K562 (cell line): ENCODE measurements at regions not wholly inside any gene's neighbourhood (a gene's known extent, or its start where the extent isn't known, plus 50 kb on each side); places are given as distances from the start of the nearest gene placed in this dataset.

Experiments used
- ATAC-seq: fragments of 200-7000 bp; cut with Tn5 transposase; 3 replicates; pipeline ENCODE4 v1.9.1; 2020; ENCODE audit warnings: moderate library complexity
- BruUV-seq: library from RNA; stranded (reverse); fragments of 400-500 nt; replicated peaks from 2 replicates; lab custom pipeline; 2021; lab: Mats Ljungman, UMichigan
- CTCF ChIA-PET: fragments of 300-600 bp; formaldehyde crosslinking; extraction: SDS; loops from one replicate; lab custom pipeline; 2021; ENCODE audit warnings: low intra/inter-chr PET ratio; lab: Yijun Ruan, JAX
- POLR2A ChIA-PET: fragments of 300-600, 350-650 bp; sonication (Branson Sonifier 250); formaldehyde crosslinking; extraction: SDS; loops from one replicate; lab custom pipeline; 2021; ENCODE audit warnings: antibody characterized with exemption, inconsistent platforms; lab: Yijun Ruan, JAX
- DNase-seq, 4 experiments: peaks; one replicate each; pipeline versions ENCODE4 v3.0.0 to v3.0.0-alpha.2; 2011 to 2018; ENCODE audit warnings: low spot score in 3 of 4, mixed read lengths in 3 of 4; ENCODE audit errors: extremely low read depth in 1 of 4
- FAIRE-seq: peaks from 2 replicates; lab custom pipeline; 2011; peaks lifted over from hg19 to GRCh38; lab: Jason Lieb, UNC
- H2AFZ ChIP-seq: 2 replicates; pipeline ENCODE4 v1.6.0; 2011; ENCODE audit warnings: low read depth, low read length, control low read depth, inconsistent platforms
- H3K27ac ChIP-seq: fragments of 200-600 bp; 3 replicates; pipeline ENCODE4 v1.8.0; 2011; ENCODE audit warnings: low read depth, mild to moderate bottlenecking, control low read depth, inconsistent platforms, low read length, moderate library complexity, mixed read lengths; ENCODE audit errors: extremely low read depth
- H3K27me3 ChIP-seq, 2 experiments: fragments of 300-600 bp in 1 of 2; 2 replicates in 1 of 2; 3 replicates in 1 of 2; pipeline versions ENCODE4 v1.6.0 to v1.8.0; 2011; ENCODE audit warnings: inconsistent platforms in 2 of 2, low read length in 2 of 2, mild to moderate bottlenecking in 1 of 2, mixed read lengths in 1 of 2, moderate library complexity in 1 of 2; ENCODE audit not compliant: control insufficient read depth in 2 of 2, insufficient read depth in 2 of 2
- H3K36me3 ChIP-seq: fragments of 300-600 bp; 3 replicates; pipeline ENCODE4 v1.8.0; 2011; ENCODE audit warnings: mild to moderate bottlenecking, low read length, inconsistent platforms; ENCODE audit not compliant: control insufficient read depth, insufficient read depth
- H3K4me1 ChIP-seq, 2 experiments: fragments of 200-600 bp in 1 of 2; replicated peaks in 1 of 2; 2 replicates in 1 of 2; 3 replicates in 1 of 2; pipeline versions ENCODE4 v1.5.1 to v1.8.0; 2011; ENCODE audit warnings: inconsistent platforms in 2 of 2, low read length in 2 of 2, mild to moderate bottlenecking in 1 of 2, mixed read lengths in 1 of 2, moderate library complexity in 1 of 2; ENCODE audit not compliant: control insufficient read depth in 2 of 2, insufficient read depth in 2 of 2
- H3K4me2 ChIP-seq: 2 replicates; pipeline ENCODE4 v1.6.1; 2011; ENCODE audit warnings: low read length, control low read depth, inconsistent platforms, mixed read lengths; ENCODE audit not compliant: insufficient read depth
- H3K4me3 ChIP-seq: fragments of 200-600 bp; sonication (generic), shearing (Covaris generic); 2 replicates; pipeline ENCODE4 v1.5.1; 2016; ENCODE audit warnings: control low read depth, inconsistent platforms
- H3K79me2 ChIP-seq: fragments of 200-600 bp; 3 replicates; pipeline ENCODE4 v1.8.0; 2011; ENCODE audit warnings: low read length, inconsistent platforms; ENCODE audit not compliant: control insufficient read depth, insufficient read depth
- H3K9ac ChIP-seq, 2 experiments: 2 replicates each; pipeline versions ENCODE4 v1.6.0 to v1.6.1; 2011; ENCODE audit warnings: low read depth in 2 of 2, low read length in 2 of 2, control low read depth in 1 of 2, inconsistent platforms in 1 of 2, mild to moderate bottlenecking in 1 of 2, mixed read lengths in 1 of 2; ENCODE audit not compliant: insufficient read depth in 1 of 2
- H3K9me1 ChIP-seq: one replicate; pipeline ENCODE4 v1.6.0; 2011; ENCODE audit warnings: inconsistent platforms, mild to moderate bottlenecking, low read length, moderate library complexity; ENCODE audit not compliant: control insufficient read depth, insufficient read depth
- H3K9me3 ChIP-seq: replicated peaks from 2 replicates; pipeline ENCODE4 v1.5.1; 2011; ENCODE audit warnings: low read depth, low read length, inconsistent platforms; ENCODE audit not compliant: control insufficient read depth, insufficient read depth
- H4K20me1 ChIP-seq: replicated peaks from 2 replicates; pipeline ENCODE4 v1.6.1; 2011; ENCODE audit warnings: low read length, inconsistent platforms, mixed read lengths; ENCODE audit not compliant: control insufficient read depth, insufficient read depth
- CHCHD3 ChIP-seq: fragments of 250-450 bp; sonication (Bioruptor Pico); IDR thresholded peaks from 2 replicates; pipeline ENCODE4 v2.1.2; 2022; ENCODE audit warnings: mild to moderate bottlenecking
- HMGXB4 ChIP-seq: sonication (generic); formaldehyde crosslinking; IDR thresholded peaks from 2 replicates; pipeline ENCODE4 v1.8.1; 2023; ENCODE audit warnings: mild to moderate bottlenecking, missing genetic modification reagents
- ILF3 ChIP-seq: fragments of 450-650 bp; IDR thresholded peaks from 2 replicates; pipeline ENCODE4 v1.6.1; 2018; ENCODE audit warnings: antibody characterized with exemption, mild to moderate bottlenecking, moderate library complexity, borderline replicate concordance
- MAFF ChIP-seq: IDR thresholded peaks from 2 replicates; pipeline ENCODE4 v1.6.1; 2012; ENCODE audit warnings: low read length, improper control_type of control experiment
- MAFK ChIP-seq: IDR thresholded peaks from 2 replicates; pipeline ENCODE4 v1.6.1; 2011; ENCODE audit warnings: low read length, improper control_type of control experiment
- MLX ChIP-seq, 2 experiments: fragments of 450-650 bp in 1 of 2; sonication (generic) in 1 of 2; formaldehyde crosslinking; conservative IDR thresholded peaks; 2 replicates each; pipeline versions ENCODE4 v1.4.0 to v1.8.1; 2020 to 2022; ENCODE audit warnings: mild to moderate bottlenecking in 1 of 2, missing genetic modification reagents in 1 of 2
- MTF1 ChIP-seq: fragments of 250-450 bp; sonication (Bioruptor Pico); IDR thresholded peaks from 2 replicates; pipeline ENCODE4 v1.9.0; 2021; ENCODE audit warnings: moderate library complexity, mild to moderate bottlenecking, inconsistent platforms, borderline replicate concordance
- NCOA6 ChIP-seq: fragments of 450-650 bp; IDR thresholded peaks from 2 replicates; pipeline ENCODE4 v1.6.1; 2017; ENCODE audit warnings: mild to moderate bottlenecking
- NFATC3 ChIP-seq: fragments of 450-650 bp; IDR thresholded peaks from 2 replicates; pipeline ENCODE4 v1.6.1; 2017; ENCODE audit warnings: mild to moderate bottlenecking
- NFYB ChIP-seq: IDR thresholded peaks from 2 replicates; pipeline ENCODE4 v1.6.1; 2011; ENCODE audit warnings: mild to moderate bottlenecking, moderate library complexity; ENCODE audit not compliant: insufficient read length; ENCODE audit errors: extremely low read depth
- PHF21A ChIP-seq: fragments of 450-650 bp; IDR thresholded peaks from 2 replicates; pipeline ENCODE4 v1.6.1; 2017; ENCODE audit warnings: low read depth, borderline replicate concordance
- POLR2B ChIP-seq: fragments of 450-650 bp; IDR thresholded peaks from 2 replicates; pipeline ENCODE4 v1.6.1; 2018; ENCODE audit warnings: low read depth; ENCODE audit not compliant: partially characterized antibody
- RBFOX2 ChIP-seq: fragments of 200-400 bp; formaldehyde crosslinking; IDR thresholded peaks from 2 replicates; pipeline ENCODE4 v1.6.1; 2017; ENCODE audit warnings: low read depth, mild to moderate bottlenecking, low read length, moderate library complexity
- TFAP4 ChIP-seq: sonication (generic); formaldehyde crosslinking; IDR thresholded peaks from 2 replicates; pipeline ENCODE4 v1.8.0; 2022; ENCODE audit warnings: missing genetic modification reagents, mild to moderate bottlenecking, moderate library complexity, borderline replicate concordance
- ZBTB12 ChIP-seq: fragments of 250-450 bp; sonication (Bioruptor Pico); IDR thresholded peaks from 2 replicates; pipeline ENCODE4 v1.4.0; 2020
- ZNF134 ChIP-seq: fragments of 250-450 bp; sonication (Bioruptor Pico); conservative IDR thresholded peaks from 2 replicates; pipeline ENCODE4 v1.4.0; 2020
- WGBS: fragments of 100-300 bp; shearing (Covaris generic); methylation state at CpG from one replicate; pipeline ENCODE4 v1.1.6; 2016; ENCODE audit warnings: low coverage, mixed read lengths; ENCODE audit not compliant: insufficient coverage; ENCODE audit errors: missing lambda C conversion rate; 5-methylcytosine and 5-hydroxymethylcytosine counted together
- in situ Hi-C: fragments of 300-500 bp; cut with MboI; formaldehyde crosslinking; loops from 4 replicates; pipeline ENCODE4 v1.15.0; 2018; ENCODE audit warnings: inconsistent platforms, mixed read lengths
- intact Hi-C: fragments of 100-400 bp; cut with micrococcal nuclease; formaldehyde crosslinking; loops from 2 replicates; pipeline ENCODE4 v1.14.2; 2022

- TF ChIP-seq CHCHD3: no peak
- TF ChIP-seq, all 486 proteins: peak for 0
These were observed 304.4 kb downstream of the DMRT2 start (continued) for GRCh38 chr9:1354606-1355005.

- ChIA-PET CTCF (no interaction called here), POLR2A (no interaction called here)
- intact Hi-C loops (no loop called here), in situ Hi-C loops (no loop called here)
- no peaks in the 10 kb centered on the region for H3K4me1 ChIP-seq
- H3K4me2 ChIP-seq: no peak overlapping the region
- no peaks in the 10 kb centered on the region for H3K79me2 ChIP-seq
- H3K9me1 ChIP-seq: no peaks in the 10 kb centered on the region
- DNase-seq: no peak
- H2AFZ ChIP-seq: no peak overlapping the region
- ATAC-seq: no peak
- BruUV-seq: no TSS peak
- TF ChIP-seq TFAP4 (CRISPR knock-in tag) (no peak), NCOA6 (no peak), MAFF (no peak), HMGXB4 (CRISPR knock-in tag) (no peak), ZNF134 (CRISPR knock-in tag) (no peak), ZBTB12 (CRISPR knock-in tag) (no peak), MLX (CRISPR knock-in tag; conservative IDR thresholded peaks at IDR 0.05) (no peak), ILF3 (no peak), RBFOX2 (no peak), POLR2B (no peak), PHF21A (no peak), MAFK (no peak), MTF1 (CRISPR knock-in tag) (no peak), NFATC3 (no peak), NFYB (no peak)
- FAIRE-seq: no peak
- no peak overlapping the region for H3K4me3 ChIP-seq
- no peak overlapping the region for H3K27ac ChIP-seq
- no peaks in the 10 kb centered on the region for H3K36me3 ChIP-seq
- 0% methylated on average over 1 of the region's 1 CpG for WGBS
- H3K9me3 ChIP-seq: no peaks in the 10 kb centered on the region
- H4K20me1 ChIP-seq: no peaks in the 10 kb centered on the region
- H3K9ac ChIP-seq: no peak overlapping the region
- H3K27me3 ChIP-seq: no peaks in the 10 kb centered on the region
These were observed 305.5 kb downstream of the DMRT2 start for GRCh38 chr9:1355656-1356055.
